Stomach (tissue), 8 donors: ENCODE measurements at regions not wholly inside any gene's neighbourhood (a gene's known extent, or its start where the extent isn't known, plus 50 kb on each side); places are given as distances from the start of the nearest gene placed in this dataset.
"Not testable (repeated sequence)": the region's sequence is repeated elsewhere in the genome, so short reads cannot be mapped to it uniquely, and the experiment has no call there.

ENCODE experiments used
- DNase-seq, 2 donors: peaks; one replicate each; pipeline versions ENCODE4 v3.0.0 to v3.0.0-alpha.2; 2013 to 2019
- H3K27ac ChIP-seq, 5 donors: fragments of 200-600 bp in 4 of 5; sonication (generic) in 4 of 5; one replicate each; pipeline ENCODE4 v1.5.1; 2013 to 2019; ENCODE audit warnings: mild to moderate bottlenecking in 1 of 5, moderate library complexity in 1 of 5
- H3K27me3 ChIP-seq, 3 donors: fragments of 200-600 bp; sonication (generic); one replicate each; pipeline ENCODE4 v1.5.1; 2017 to 2019; ENCODE audit warnings: mixed run types in 1 of 3
- H3K36me3 ChIP-seq, 4 donors: fragments of 200-600 bp; sonication (generic); 1 replicate in 3 of 4; 2 replicates in 1 of 4; pipeline ENCODE4 v1.5.1; 2016 to 2019
- H3K4me1 ChIP-seq, 4 donors: fragments of 200-600 bp; sonication (generic); one replicate each; pipeline ENCODE4 v1.5.1; 2016 to 2019
- H3K4me3 ChIP-seq, 4 donors: fragments of 200-600 bp; sonication (generic) in 3 of 4; one replicate each; pipeline ENCODE4 v1.5.1; 2016 to 2019; ENCODE audit warnings: mild to moderate bottlenecking in 1 of 4
- H3K9me3 ChIP-seq, 4 donors: fragments of 200-600 bp; sonication (generic); one replicate each; pipeline ENCODE4 v1.5.1; 2016 to 2019
- EP300 ChIP-seq: sonication (generic); formaldehyde crosslinking; IDR thresholded peaks from one replicate; pipeline ENCODE4 v1.6.1; 2017; ENCODE audit warnings: antibody characterized with exemption
- POLR2A ChIP-seq, 4 donors: fragments of 450-650 bp; IDR thresholded peaks; one replicate each; pipeline ENCODE4 v1.6.1; 2016; ENCODE audit warnings: antibody characterized with exemption in 4 of 4, control low read depth in 2 of 4, mild to moderate bottlenecking in 1 of 4, moderate library complexity in 1 of 4
- POLR2AphosphoS5 ChIP-seq, 3 donors: sonication (generic); formaldehyde crosslinking; IDR thresholded peaks; one replicate each; pipeline ENCODE4 v1.6.1; 2016; ENCODE audit warnings: antibody characterized with exemption in 3 of 3
- WGBS, 5 donors: extraction: QIAGEN DNeasy Blood & Tissue Kit in 3 of 5; methylation state at CpG; one replicate each; pipeline versions ENCODE4 v1.1.5 to v1.1.7; 2013 to 2018; 5-methylcytosine and 5-hydroxymethylcytosine counted together
- intact Hi-C: fragments of 100-400 bp; cut with DNase I; formaldehyde crosslinking; loops from one replicate; pipeline ENCODE4 v1.15.1; 2023; ENCODE audit warnings: low total_unique reads
- TF ChIP-seq, protein P1 (sequence below), 7 experiments: fragments of 450-650 bp in 4 of 7; fragments of 200-600 bp in 3 of 7; sonication (generic) in 3 of 7; IDR thresholded peaks; one replicate each; pipeline ENCODE4 v1.5.1; 2016 to 2019; ENCODE audit warnings: antibody characterized with exemption in 7 of 7, control low read depth in 2 of 7, mild to moderate bottlenecking in 1 of 7
- donor health status: healthy with polysubstance abuse.
- donor health status: Bipolar disorder and iron deficiency.
- donor health status: healthy.

DNA sequence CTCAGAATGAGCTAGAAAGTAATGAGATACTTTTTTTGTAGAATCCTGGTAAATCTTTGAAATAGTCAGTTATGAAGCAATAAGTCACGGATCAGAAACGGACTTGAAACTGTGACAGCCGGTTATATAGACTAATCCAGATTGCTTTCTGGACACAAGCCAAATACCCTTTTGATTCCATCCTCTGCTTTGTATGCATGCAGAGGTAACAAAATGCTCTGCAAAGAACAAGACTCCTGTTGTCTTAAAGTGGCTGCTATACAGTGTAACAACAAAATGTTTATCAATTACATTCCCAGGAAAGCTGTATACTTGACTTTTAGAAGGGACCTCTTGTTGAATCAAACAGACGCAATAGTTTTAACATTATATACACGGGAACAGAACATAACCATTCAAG lies 66.5 kb upstream of the STARD13 start:
- peak in 1 of 2 donors; percentile 50 for DNase-seq
- peak overlapping the region in 2 of 5 donors; percentile 61 to 93 for H3K27ac ChIP-seq
- no peaks in the 10 kb centered on the region for H3K9me3 ChIP-seq
- intact Hi-C loops: no loop called here
- H3K27me3 ChIP-seq: no peaks in the 10 kb centered on the region
- H3K4me1 ChIP-seq: peaks cover 10 to 51% (median 30%) of the 10 kb centered on the region in 4 donors
- TF ChIP-seq POLR2AphosphoS5 (IDR thresholded peaks at IDR 0.05) (no peak), POLR2A (IDR thresholded peaks at IDR 0.05) (no peak), EP300 (no peak)
- TF ChIP-seq, protein P1, sequence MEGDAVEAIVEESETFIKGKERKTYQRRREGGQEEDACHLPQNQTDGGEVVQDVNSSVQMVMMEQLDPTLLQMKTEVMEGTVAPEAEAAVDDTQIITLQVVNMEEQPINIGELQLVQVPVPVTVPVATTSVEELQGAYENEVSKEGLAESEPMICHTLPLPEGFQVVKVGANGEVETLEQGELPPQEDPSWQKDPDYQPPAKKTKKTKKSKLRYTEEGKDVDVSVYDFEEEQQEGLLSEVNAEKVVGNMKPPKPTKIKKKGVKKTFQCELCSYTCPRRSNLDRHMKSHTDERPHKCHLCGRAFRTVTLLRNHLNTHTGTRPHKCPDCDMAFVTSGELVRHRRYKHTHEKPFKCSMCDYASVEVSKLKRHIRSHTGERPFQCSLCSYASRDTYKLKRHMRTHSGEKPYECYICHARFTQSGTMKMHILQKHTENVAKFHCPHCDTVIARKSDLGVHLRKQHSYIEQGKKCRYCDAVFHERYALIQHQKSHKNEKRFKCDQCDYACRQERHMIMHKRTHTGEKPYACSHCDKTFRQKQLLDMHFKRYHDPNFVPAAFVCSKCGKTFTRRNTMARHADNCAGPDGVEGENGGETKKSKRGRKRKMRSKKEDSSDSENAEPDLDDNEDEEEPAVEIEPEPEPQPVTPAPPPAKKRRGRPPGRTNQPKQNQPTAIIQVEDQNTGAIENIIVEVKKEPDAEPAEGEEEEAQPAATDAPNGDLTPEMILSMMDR (IDR thresholded peaks at IDR 0.05): no peak
- WGBS, 5 donors: 48 to 62% (median 56%) methylated on average over 5 of the region's 5 CpGs
- no peak overlapping the region for H3K4me3 ChIP-seq
- H3K36me3 ChIP-seq: no peaks in the 10 kb centered on the region

DNA sequence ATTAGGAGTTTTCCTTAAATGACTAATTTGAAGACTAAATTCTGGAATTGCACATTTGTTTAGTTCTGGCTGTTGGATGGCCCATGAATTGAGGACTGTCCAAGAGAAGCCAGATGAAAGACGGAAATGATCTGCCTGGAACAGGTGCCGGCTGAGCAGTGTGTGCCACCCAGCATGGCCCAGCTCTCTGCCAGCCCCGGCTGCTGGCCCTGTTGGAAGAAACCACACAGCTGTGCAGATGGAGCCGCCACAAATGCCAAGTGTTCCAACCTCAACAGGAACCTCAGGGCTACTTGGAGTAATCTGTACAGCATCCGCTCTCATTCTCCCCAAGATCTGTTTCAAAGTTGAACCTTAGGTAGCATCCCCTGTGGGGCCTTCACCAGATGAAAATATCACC lies 67.0 kb upstream of the STARD13 start:
- no peaks in the 10 kb centered on the region for H3K27me3 ChIP-seq
- no peak overlapping the region for H3K4me3 ChIP-seq
- TF ChIP-seq POLR2AphosphoS5 (IDR thresholded peaks at IDR 0.05): no peak
- TF ChIP-seq, protein P1 (IDR thresholded peaks at IDR 0.05): no peak
- no peak for TF ChIP-seq POLR2A (IDR thresholded peaks at IDR 0.05)
- TF ChIP-seq EP300: no peak
- H3K9me3 ChIP-seq: no peaks in the 10 kb centered on the region
- WGBS, 5 donors: 87 to 92% (median 90%) methylated on average over 5 of the region's 5 CpGs
- H3K36me3 ChIP-seq: no peaks in the 10 kb centered on the region
- H3K4me1 ChIP-seq: peaks cover 10 to 50% (median 29%) of the 10 kb centered on the region in 4 donors
- intact Hi-C loops: no loop called here
- peak overlapping the region in 3 of 5 donors; percentile 44 to 93 (median 61) for H3K27ac ChIP-seq
- DNase-seq: no peak

DNA sequence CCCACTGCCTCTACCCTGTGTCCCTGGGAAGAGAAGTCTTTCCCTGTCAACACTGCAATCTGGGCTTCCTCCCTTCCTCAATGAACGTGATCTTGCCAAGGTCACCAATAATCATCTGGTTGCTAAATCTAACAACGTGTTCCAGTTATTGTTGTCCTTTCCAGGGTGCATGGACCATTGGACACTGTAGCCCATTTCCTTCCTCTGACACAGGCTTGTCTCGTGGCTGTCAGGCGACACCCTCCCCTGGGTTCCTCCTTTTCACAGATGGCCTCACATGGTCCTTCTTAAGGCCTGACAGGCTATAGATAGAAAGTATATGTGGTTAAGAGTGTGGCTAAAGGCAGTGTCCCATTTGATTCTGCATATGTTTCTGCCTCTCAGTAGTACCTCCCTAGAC lies 67.7 kb upstream of the STARD13 start:
- Histone ChIP-seq H3K4me3 (no peak overlapping the region), H3K36me3 (no peaks in the 10 kb centered on the region), H3K27me3 (no peaks in the 10 kb centered on the region), H3K9me3 (no peaks in the 10 kb centered on the region), H3K4me1 (peaks cover 10 to 43% (median 25%) of the 10 kb centered on the region in 4 donors), H3K27ac (peak overlapping the region in 3 of 5 donors; percentile 44 to 93 (median 61))
- intact Hi-C loops: no loop called here
- peak in 1 of 2 donors; percentile 53 for DNase-seq
- TF ChIP-seq POLR2A (IDR thresholded peaks at IDR 0.05) (no peak), POLR2AphosphoS5 (IDR thresholded peaks at IDR 0.05) (peak in 2 of 3 donors; percentile 15 to 19)
- 36 to 63% (median 49%) methylated on average over 4 of the region's 4 CpGs for WGBS, 5 donors

DNA sequence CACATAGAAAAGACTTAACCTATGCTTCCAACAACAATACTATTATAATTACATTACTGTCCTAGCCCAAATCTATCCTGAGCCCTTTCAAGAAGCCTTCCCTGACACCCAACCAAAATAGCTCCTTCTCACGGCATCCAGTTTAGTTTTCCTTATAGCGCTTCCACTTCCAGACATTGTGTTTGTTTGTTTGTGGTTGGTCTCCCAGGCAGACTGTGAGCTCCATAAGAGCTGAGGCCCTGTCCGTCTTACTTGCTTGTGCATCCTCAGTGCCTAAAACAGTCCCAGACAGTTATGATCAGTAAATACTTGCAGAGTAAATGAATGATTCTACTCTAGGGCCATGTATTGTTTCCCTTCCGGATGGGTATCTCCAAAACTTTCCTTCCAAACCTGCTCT lies 68.1 kb upstream of the STARD13 start:
- H3K9me3 ChIP-seq: no peaks in the 10 kb centered on the region
- H3K36me3 ChIP-seq: no peaks in the 10 kb centered on the region
- H3K4me3 ChIP-seq: no peak overlapping the region
- TF ChIP-seq EP300 (no peak), POLR2AphosphoS5 (IDR thresholded peaks at IDR 0.05) (no peak), POLR2A (IDR thresholded peaks at IDR 0.05) (no peak)
- TF ChIP-seq, protein P1 (IDR thresholded peaks at IDR 0.05): no peak
- no peak for DNase-seq
- intact Hi-C loops: no loop called here
- H3K27ac ChIP-seq: peak overlapping the region in 1 of 5 donors; percentile 53
- H3K4me1 ChIP-seq: peaks cover 10 to 38% (median 23%) of the 10 kb centered on the region in 4 donors
- no peaks in the 10 kb centered on the region for H3K27me3 ChIP-seq
- 83 to 91% (median 88%) methylated on average over 4 of the region's 4 CpGs for WGBS, 5 donors

DNA sequence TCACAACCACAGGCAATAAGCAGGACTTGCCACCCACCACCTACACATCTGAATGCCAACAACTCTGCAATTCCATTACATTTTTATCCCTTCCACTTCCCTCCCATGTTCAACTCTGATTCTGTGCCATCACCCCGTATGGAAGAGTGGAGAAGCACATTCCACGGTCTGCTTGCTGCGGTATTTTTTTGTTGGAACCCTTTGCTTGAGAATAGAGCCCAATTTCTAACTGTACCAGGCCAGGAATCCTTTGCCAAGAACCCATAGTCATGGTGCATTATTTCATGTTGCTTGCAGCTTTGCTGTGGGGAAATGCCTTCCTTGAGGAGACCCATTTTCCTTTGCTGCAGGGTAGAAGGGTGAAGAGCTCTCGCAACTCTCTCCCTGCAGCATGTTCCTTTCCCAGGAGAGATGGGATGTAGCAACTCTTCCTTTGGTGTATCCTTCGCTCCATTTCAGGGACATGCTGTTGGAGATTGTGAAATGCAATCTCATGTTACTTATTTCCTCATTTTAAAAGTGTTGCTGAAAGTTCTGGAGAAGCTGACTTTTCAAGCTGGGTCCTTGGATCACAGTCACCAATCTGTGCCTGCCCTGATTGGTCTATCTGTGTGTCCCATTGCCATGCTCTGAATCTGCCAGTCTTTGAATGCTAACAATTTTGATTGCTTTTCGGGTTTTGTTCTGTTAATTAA lies 69.8 kb upstream of the STARD13 start:
- Histone ChIP-seq H3K9me3 (no peaks in the 10 kb centered on the region), H3K4me1 (peaks cover 0 to 27% (median 11%) of the 10 kb centered on the region in 4 donors), H3K36me3 (no peaks in the 10 kb centered on the region), H3K27me3 (no peaks in the 10 kb centered on the region), H3K27ac (peak overlapping the region in 2 of 5 donors; percentile 13 to 39), H3K4me3 (no peak overlapping the region)
- intact Hi-C loops: no loop called here
- TF ChIP-seq POLR2A (IDR thresholded peaks at IDR 0.05) (no peak), POLR2AphosphoS5 (IDR thresholded peaks at IDR 0.05) (peak in 1 of 3 donors; percentile 38)
- TF ChIP-seq, protein P1 (IDR thresholded peaks at IDR 0.05): no peak
- DNase-seq: no peak
- WGBS, 5 donors: 86 to 92% (median 89%) methylated on average over 6 of the region's 6 CpGs

DNA sequence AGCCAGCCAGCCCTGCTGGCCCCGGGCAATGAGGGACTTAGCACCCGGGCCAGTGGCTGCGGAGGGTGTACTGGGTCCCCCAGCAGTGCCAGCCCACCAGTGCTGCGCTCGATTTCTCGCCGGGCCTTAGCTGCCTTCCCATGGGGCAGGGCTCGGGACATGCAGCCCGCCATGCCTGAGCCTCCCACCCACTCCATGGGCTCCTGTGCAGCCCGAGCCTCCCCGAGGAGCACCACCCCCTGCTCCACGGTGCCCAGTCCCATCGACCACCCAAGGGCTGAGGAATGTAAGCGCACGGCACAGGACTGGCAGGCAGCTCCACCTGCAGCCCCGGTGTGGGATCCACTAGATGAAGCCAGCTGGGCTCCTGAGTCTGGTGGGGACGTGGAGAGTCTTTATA lies 72.5 kb upstream of the STARD13 start:
- 90 to 100% (median 94%) methylated on average over 2 to 15 of the region's 17 CpGs for WGBS, 5 donors
- intact Hi-C loops, H3K27ac ChIP-seq, H3K4me3 ChIP-seq, DNase-seq, H3K27me3 ChIP-seq, H3K9me3 ChIP-seq, H3K4me1 ChIP-seq, H3K36me3 ChIP-seq: not testable (repeated sequence)
